ENCODE measurements at regions not wholly inside any gene's neighbourhood (a gene's known extent, or its start where the extent isn't known, plus 50 kb on each side); places are given as distances from the start of the nearest gene placed in this dataset.

DNA sequence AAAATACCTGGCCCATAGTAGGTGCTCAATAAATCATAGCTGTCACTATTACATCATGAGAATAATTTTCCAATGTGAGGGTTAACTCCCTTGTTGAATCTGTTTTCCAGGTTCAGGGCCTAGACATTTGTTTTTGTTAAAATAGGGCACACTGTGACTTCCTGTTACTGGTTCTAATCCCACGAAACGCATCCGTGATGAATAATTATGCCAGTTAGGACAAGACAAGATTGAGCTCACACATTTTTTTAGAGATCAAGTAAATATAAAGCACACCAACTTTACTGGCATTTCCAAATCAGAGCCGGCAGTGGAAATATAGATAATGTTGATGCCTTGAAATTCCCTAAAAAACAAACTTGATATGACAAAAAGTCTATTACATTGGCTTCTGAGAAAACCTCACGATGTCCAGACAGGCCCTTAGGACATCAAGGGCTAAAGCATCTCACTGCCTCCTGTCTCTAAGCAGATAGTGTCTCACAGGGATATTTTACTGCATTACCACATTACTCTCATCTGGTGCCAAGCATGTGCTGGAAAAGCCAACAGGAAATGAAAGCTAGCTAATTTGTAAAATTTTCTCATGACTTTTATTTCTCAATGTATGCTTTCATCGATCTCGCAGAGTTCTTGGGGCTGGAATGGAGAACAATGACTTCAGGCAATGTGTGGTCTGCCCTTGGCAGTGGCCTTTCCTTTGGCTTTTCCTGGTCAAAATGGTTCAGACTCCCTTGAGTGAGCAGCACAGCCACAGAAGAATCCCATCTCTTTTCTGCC lies 414.3 kb upstream of the PAPPA start:
- WGBS, 2 donors (ENCODE audit: low coverage in 1 of 2): 73 to 87% methylated on average over 5 to 7 of the region's 7 CpGs
- no peak overlapping the region for H3K27ac ChIP-seq
- H3K4me3 ChIP-seq: no peak overlapping the region
- no peaks in the 10 kb centered on the region for H3K36me3 ChIP-seq
- no peak for ATAC-seq
- no peaks in the 10 kb centered on the region for H3K4me1 ChIP-seq
- no peaks in the 10 kb centered on the region for H3K9me3 ChIP-seq
- TF ChIP-seq POLR2AphosphoS5 (IDR thresholded peaks at IDR 0.05) (no peak), POLR2A (IDR thresholded peaks at IDR 0.05) (no peak), EP300 (IDR thresholded peaks at IDR 0.05) (no peak), CTCF (IDR thresholded peaks at IDR 0.05) (no peak)
- H3K27me3 ChIP-seq: no peaks in the 10 kb centered on the region

- Histone ChIP-seq H3K27ac (no peak overlapping the region), H3K36me3 (no peaks in the 10 kb centered on the region), H3K9me3 (no peaks in the 10 kb centered on the region), H3K4me3 (no peak overlapping the region), H3K4me1 (no peaks in the 10 kb centered on the region), H3K27me3 (no peaks in the 10 kb centered on the region)
- 50 to 78% methylated on average over 1 of the region's 1 CpG for WGBS, 2 donors (ENCODE audit: low coverage in 1 of 2)
- no peak for TF ChIP-seq EP300 (IDR thresholded peaks at IDR 0.05)
- no peak for TF ChIP-seq POLR2AphosphoS5 (IDR thresholded peaks at IDR 0.05)
- no peak for TF ChIP-seq POLR2A (IDR thresholded peaks at IDR 0.05)
- TF ChIP-seq CTCF (IDR thresholded peaks at IDR 0.05): no peak
- no peak for ATAC-seq
Measured at GRCh38 chr9:115740986-115741385, 412.6 kb upstream of the PAPPA start.

- WGBS, 2 donors (ENCODE audit: low coverage in 1 of 2): 80 to 89% methylated on average over 18 to 22 of the region's 25 CpGs
- Histone ChIP-seq H3K9me3 (no peaks in the 10 kb centered on the region), H3K27me3 (no peaks in the 10 kb centered on the region), H3K4me3 (no peak overlapping the region), H3K4me1 (no peaks in the 10 kb centered on the region), H3K27ac (no peak overlapping the region), H3K36me3 (no peaks in the 10 kb centered on the region)
- no peak for ATAC-seq
- TF ChIP-seq CTCF (IDR thresholded peaks at IDR 0.05) (no peak), POLR2A (IDR thresholded peaks at IDR 0.05) (no peak), POLR2AphosphoS5 (IDR thresholded peaks at IDR 0.05) (no peak), EP300 (IDR thresholded peaks at IDR 0.05) (no peak)
Measured at GRCh38 chr9:115743709-115744605, 409.6 kb upstream of the PAPPA start.

DNA sequence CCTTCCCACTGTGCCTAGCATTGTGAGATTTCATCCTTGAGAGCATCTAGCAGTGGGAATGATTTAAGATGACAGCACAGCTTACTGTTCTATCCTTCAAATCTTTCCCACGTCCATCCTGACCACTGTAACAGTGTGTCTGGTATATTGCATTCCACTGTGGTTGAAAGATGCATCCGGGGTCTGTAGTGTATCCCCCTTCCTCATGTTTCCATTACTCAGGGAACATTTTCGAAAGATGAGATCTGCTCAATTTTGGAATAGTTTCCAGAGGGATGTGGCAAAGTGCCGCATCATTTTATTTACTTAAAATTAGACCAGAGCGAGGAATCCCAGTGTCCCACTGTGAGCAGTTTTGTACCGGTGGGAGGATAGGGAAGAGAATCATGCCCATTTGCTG lies 407.1 kb upstream of the PAPPA start:
- Histone ChIP-seq H3K27ac (no peak overlapping the region), H3K4me1 (no peaks in the 10 kb centered on the region), H3K9me3 (no peaks in the 10 kb centered on the region), H3K4me3 (no peak overlapping the region), H3K36me3 (no peaks in the 10 kb centered on the region), H3K27me3 (no peaks in the 10 kb centered on the region)
- 68% methylated on average over 6 of the region's 6 CpGs for WGBS, 2 donors (ENCODE audit: low coverage in 1 of 2)
- no peak for ATAC-seq
- TF ChIP-seq EP300 (IDR thresholded peaks at IDR 0.05) (no peak), POLR2AphosphoS5 (IDR thresholded peaks at IDR 0.05) (no peak), POLR2A (IDR thresholded peaks at IDR 0.05) (no peak), CTCF (IDR thresholded peaks at IDR 0.05) (no peak)
